Esophagus muscularis mucosa (tissue), 3 donors: ENCODE measurements at regions not wholly inside any gene's neighbourhood (a gene's known extent, or its start where the extent isn't known, plus 50 kb on each side); places are given as distances from the start of the nearest gene placed in this dataset.

Experiments
- POLR2A ChIP-seq: fragments of 450-650 bp; IDR thresholded peaks from one replicate; pipeline ENCODE4 v1.6.1; 2017; ENCODE audit warnings: antibody characterized with exemption, moderate library complexity, mild to moderate bottlenecking, low read depth
- TF ChIP-seq, protein P1 (sequence below), 3 experiments: fragments of 200-600 bp in 2 of 3; fragments of 450-650 bp in 1 of 3; sonication (generic) in 2 of 3; IDR thresholded peaks; one replicate each; pipeline ENCODE4 v1.5.1; 2017 to 2019; ENCODE audit warnings: antibody characterized with exemption in 3 of 3, mild to moderate bottlenecking in 2 of 3, moderate library complexity in 1 of 3

DNA sequence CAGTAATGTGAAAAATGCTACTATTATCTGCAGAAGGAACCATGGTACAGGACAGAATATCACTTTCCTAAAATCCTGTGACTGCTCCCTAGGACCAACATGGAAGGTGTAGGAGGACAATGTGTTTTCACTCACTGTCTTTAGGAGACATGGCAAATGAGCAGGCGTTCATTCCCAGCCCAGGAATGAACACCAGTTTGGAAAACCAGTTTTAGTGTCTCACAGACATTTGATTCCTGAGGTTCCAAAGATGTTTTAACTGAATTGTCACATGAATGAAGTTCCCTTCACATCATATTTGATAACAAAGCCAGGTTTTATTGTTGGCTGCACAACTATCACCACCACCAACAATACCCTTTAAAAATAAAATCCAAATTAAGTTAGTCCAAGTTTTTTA is 178.2 kb downstream of the ENC1 start:
- no peak for TF ChIP-seq POLR2A
- TF ChIP-seq, protein P1, sequence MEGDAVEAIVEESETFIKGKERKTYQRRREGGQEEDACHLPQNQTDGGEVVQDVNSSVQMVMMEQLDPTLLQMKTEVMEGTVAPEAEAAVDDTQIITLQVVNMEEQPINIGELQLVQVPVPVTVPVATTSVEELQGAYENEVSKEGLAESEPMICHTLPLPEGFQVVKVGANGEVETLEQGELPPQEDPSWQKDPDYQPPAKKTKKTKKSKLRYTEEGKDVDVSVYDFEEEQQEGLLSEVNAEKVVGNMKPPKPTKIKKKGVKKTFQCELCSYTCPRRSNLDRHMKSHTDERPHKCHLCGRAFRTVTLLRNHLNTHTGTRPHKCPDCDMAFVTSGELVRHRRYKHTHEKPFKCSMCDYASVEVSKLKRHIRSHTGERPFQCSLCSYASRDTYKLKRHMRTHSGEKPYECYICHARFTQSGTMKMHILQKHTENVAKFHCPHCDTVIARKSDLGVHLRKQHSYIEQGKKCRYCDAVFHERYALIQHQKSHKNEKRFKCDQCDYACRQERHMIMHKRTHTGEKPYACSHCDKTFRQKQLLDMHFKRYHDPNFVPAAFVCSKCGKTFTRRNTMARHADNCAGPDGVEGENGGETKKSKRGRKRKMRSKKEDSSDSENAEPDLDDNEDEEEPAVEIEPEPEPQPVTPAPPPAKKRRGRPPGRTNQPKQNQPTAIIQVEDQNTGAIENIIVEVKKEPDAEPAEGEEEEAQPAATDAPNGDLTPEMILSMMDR (IDR thresholded peaks at IDR 0.05), result no peak
